Endothelial cell of umbilical vein (primary cell): ENCODE measurements at regions not wholly inside any gene's neighbourhood (a gene's known extent, or its start where the extent isn't known, plus 50 kb on each side); places are given as distances from the start of the nearest gene placed in this dataset.

ENCODE experiments used
- EZH2 ChIP-seq: IDR thresholded peaks from 2 replicates; pipeline ENCODE4 v1.6.1; 2012; ENCODE audit warnings: borderline replicate concordance, low read depth, mild to moderate bottlenecking, moderate library complexity, low read length, inconsistent platforms; ENCODE audit not compliant: severe bottlenecking
- JUN ChIP-seq: IDR thresholded peaks from 2 replicates; pipeline ENCODE4 v1.6.1; 2011; ENCODE audit warnings: borderline replicate concordance, low read depth; ENCODE audit not compliant: insufficient read length, insufficient read depth
- POLR2A ChIP-seq: IDR thresholded peaks from 2 replicates; pipeline ENCODE4 v1.6.1; 2012; ENCODE audit warnings: low read depth, mild to moderate bottlenecking, control low read depth, low read length
- POLR2AphosphoS5 ChIP-seq: IDR thresholded peaks from 2 replicates; pipeline ENCODE4 v1.6.1; 2012; ENCODE audit warnings: low read depth, mild to moderate bottlenecking, control low read depth, low read length, moderate library complexity; ENCODE audit not compliant: insufficient read depth
- TF ChIP-seq, protein P1 (sequence below), 2 donors: IDR thresholded peaks; 1 replicate in 1 of 2; 2 replicates in 1 of 2; pipeline ENCODE4 v1.5.1; 2011; ENCODE audit warnings: low read length in 2 of 2, mild to moderate bottlenecking in 2 of 2, moderate library complexity in 2 of 2, control low read depth in 1 of 2, inconsistent platforms in 1 of 2, low read depth in 1 of 2; ENCODE audit not compliant: insufficient read depth in 1 of 2; ENCODE audit errors: extremely low read depth in 1 of 2
- TF ChIP-seq, protein P2 (sequence below): IDR thresholded peaks from 2 replicates; pipeline ENCODE4 v1.6.1; 2011; ENCODE audit not compliant: insufficient read depth, insufficient read length

DNA sequence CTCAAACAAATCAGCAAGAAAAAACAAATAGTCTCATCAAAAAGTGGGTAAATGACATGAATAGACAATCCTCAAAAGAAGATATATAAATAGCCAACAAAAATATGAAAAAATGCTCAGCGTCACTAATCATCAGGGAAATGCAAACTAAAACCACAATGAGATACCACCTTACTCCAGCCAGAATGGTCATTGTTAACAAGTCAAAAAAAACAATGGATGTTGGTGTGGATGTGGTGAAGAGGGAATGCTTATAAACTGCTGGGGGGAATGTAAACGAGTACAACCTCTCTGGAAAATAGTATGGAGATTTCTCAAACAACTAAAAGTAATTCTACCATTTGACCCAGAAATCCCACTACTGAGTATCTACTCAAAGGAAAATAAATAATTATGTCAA is 239.2 kb upstream of the RFC3 start:
- TF ChIP-seq JUN: no peak
- TF ChIP-seq POLR2AphosphoS5: no peak
- TF ChIP-seq, protein P1, sequence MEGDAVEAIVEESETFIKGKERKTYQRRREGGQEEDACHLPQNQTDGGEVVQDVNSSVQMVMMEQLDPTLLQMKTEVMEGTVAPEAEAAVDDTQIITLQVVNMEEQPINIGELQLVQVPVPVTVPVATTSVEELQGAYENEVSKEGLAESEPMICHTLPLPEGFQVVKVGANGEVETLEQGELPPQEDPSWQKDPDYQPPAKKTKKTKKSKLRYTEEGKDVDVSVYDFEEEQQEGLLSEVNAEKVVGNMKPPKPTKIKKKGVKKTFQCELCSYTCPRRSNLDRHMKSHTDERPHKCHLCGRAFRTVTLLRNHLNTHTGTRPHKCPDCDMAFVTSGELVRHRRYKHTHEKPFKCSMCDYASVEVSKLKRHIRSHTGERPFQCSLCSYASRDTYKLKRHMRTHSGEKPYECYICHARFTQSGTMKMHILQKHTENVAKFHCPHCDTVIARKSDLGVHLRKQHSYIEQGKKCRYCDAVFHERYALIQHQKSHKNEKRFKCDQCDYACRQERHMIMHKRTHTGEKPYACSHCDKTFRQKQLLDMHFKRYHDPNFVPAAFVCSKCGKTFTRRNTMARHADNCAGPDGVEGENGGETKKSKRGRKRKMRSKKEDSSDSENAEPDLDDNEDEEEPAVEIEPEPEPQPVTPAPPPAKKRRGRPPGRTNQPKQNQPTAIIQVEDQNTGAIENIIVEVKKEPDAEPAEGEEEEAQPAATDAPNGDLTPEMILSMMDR (IDR thresholded peaks at IDR 0.05; ENCODE audit: extremely low read depth in 1 of 2, insufficient read depth in 1 of 2, low read depth in 1 of 2, low read length in 2 of 2): no peak
- no peak for TF ChIP-seq POLR2A
- TF ChIP-seq, protein P2, sequence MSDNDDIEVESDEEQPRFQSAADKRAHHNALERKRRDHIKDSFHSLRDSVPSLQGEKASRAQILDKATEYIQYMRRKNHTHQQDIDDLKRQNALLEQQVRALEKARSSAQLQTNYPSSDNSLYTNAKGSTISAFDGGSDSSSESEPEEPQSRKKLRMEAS: no peak
- TF ChIP-seq EZH2: no peak
